Stimulated activated CD4-positive, alpha-beta T cell treated with anti-CD3 and anti-CD28 coated beads, Interleukin-12 subunit alpha, Interleukin-12 subunit beta, amount 100 ng/mL, for 24 hours (primary cell): ENCODE measurements at regions not wholly inside any gene's neighbourhood (a gene's known extent, or its start where the extent isn't known, plus 50 kb on each side); places are given as distances from the start of the nearest gene placed in this dataset.

Experiments
- DNase-seq, 2 experiments: peaks; one replicate each; pipeline ENCODE4 v3.0.0-alpha.2; 2020; ENCODE audit warnings: low read depth in 2 of 2

- no peak for DNase-seq
Measured at GRCh38 chr15:89421219-89421618, 75.2 kb downstream of the RHCG start.

- DNase-seq = no peak
Measured at GRCh38 chr15:89419370-89419984, 76.9 kb downstream of the RHCG start.

- DNase-seq = no peak
Measured at GRCh38 chr15:89417206-89417725, 79.1 kb downstream of the RHCG start.

- DNase-seq = peak; percentile 43 to 77
Measured at GRCh38 chr15:89416339-89417183, 79.8 kb downstream of the RHCG start.

- DNase-seq = no peak
Measured at GRCh38 chr15:89414571-89414970, 79.9 kb upstream of the POLG start.

- DNase-seq = no peak
Measured at GRCh38 chr15:89413877-89414276, 79.3 kb upstream of the POLG start.

- no peak for DNase-seq
Measured at GRCh38 chr15:89412905-89413411, 78.3 kb upstream of the POLG start.

- DNase-seq = no peak
Measured at GRCh38 chr15:89410039-89410435, 75.4 kb upstream of the POLG start.

GRCh38 chr15:89409184-89410038 lies 74.8 kb upstream of the POLG start:
- DNase-seq = no peak

- no peak for DNase-seq
Measured at GRCh38 chr15:89408372-89409183, 74.0 kb upstream of the POLG start.

GRCh38 chr15:89406940-89407607 lies 72.5 kb upstream of the POLG start:
- no peak for DNase-seq

GRCh38 chr15:89406218-89406939 lies 71.8 kb upstream of the POLG start:
- DNase-seq = no peak

- no peak for DNase-seq
Measured at GRCh38 chr15:89405494-89405893, 70.9 kb upstream of the POLG start.

GRCh38 chr15:89404023-89404422 lies 69.4 kb upstream of the POLG start:
- DNase-seq = no peak

GRCh38 chr15:89402518-89402805 lies 67.8 kb upstream of the POLG start:
- DNase-seq = no peak

GRCh38 chr15:89401631-89402517 lies 67.2 kb upstream of the POLG start:
- DNase-seq = no peak

- DNase-seq = no peak
Measured at GRCh38 chr15:89400782-89401545, 66.3 kb upstream of the POLG start.

GRCh38 chr15:89400116-89400781 lies 65.6 kb upstream of the POLG start:
- DNase-seq = no peak
